GM13976 (cell line): ENCODE measurements at regions not wholly inside any gene's neighbourhood (a gene's known extent, or its start where the extent isn't known, plus 50 kb on each side); places are given as distances from the start of the nearest gene placed in this dataset.

ENCODE experiments used
- DNase-seq: peaks from one replicate; pipeline ENCODE4 v3.0.0; 2012; ENCODE audit warnings: low spot score
- CTCF ChIP-seq: IDR thresholded peaks from 2 replicates; pipeline ENCODE4 v1.5.1; 2012; ENCODE audit warnings: borderline replicate concordance, mild to moderate bottlenecking; ENCODE audit not compliant: insufficient read depth; ENCODE audit errors: extremely low read depth, missing control alignments, control extremely low read depth
- in situ Hi-C: fragments of 300-500 bp; cut with MboI; formaldehyde crosslinking; loops from one replicate; pipeline ENCODE4 v1.12.0; 2022; ENCODE audit warnings: low sequenced_read_pairs, mixed read lengths, inconsistent platforms; ENCODE audit not compliant: unreplicated experiment

- in situ Hi-C loops: no loop called here
- TF ChIP-seq CTCF: no peak
- DNase-seq: no peak
Observed at GRCh38 chr4:153110739-153111138, 93.5 kb upstream of the TRIM2 start.

GRCh38 chr4:153111426-153112040 is 92.7 kb upstream of the TRIM2 start:
- DNase-seq: no peak
- no peak for TF ChIP-seq CTCF
- in situ Hi-C loops: no loop called here

- in situ Hi-C loops: no loop called here
- DNase-seq: no peak
- no peak for TF ChIP-seq CTCF
Observed at GRCh38 chr4:153112041-153112441, 92.2 kb upstream of the TRIM2 start.

GRCh38 chr4:153113061-153113837 is 91.0 kb upstream of the TRIM2 start:
- DNase-seq: no peak
- no peak for TF ChIP-seq CTCF
- in situ Hi-C loops: no loop called here

GRCh38 chr4:153113838-153114105 is 90.5 kb upstream of the TRIM2 start:
- DNase-seq: no peak
- no peak for TF ChIP-seq CTCF
- in situ Hi-C loops: no loop called here

GRCh38 chr4:153114771-153115321 is 89.4 kb upstream of the TRIM2 start:
- no peak for TF ChIP-seq CTCF
- in situ Hi-C loops: no loop called here

More at GRCh38 chr4:153114771-153115321, 89.4 kb upstream of the TRIM2 start:
- no peak for DNase-seq
